GM18519 (cell line): ENCODE measurements at regions not wholly inside any gene's neighbourhood (a gene's known extent, or its start where the extent isn't known, plus 50 kb on each side); places are given as distances from the start of the nearest gene placed in this dataset.

Experiments used
- ATAC-seq: cut with Tn5 transposase; IDR thresholded peaks from one replicate; pipeline ENCODE4 v1.9.1; 2021; ENCODE audit warnings: mild to moderate bottlenecking, moderate library complexity; ENCODE audit not compliant: unreplicated experiment, low FRiP score

DNA sequence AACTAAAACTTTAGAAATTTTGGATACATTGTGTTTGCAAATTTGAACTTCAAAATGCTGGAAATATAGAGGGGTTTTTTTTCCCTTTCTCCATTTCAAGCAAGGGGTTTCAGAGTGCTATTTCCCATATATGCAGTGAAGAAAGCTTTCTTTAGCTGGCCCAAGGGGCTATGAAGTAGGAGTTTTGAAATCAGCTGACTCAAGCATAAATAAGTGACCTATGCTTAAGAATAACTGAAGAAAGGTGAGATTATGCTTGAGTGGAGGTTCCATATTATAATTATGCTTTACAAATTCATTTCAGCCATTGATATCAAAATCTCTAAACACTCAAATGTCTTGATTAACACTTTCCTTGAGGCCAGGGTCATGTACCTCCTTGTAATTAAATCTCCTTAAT is 51.0 kb upstream of the RBBP8 start:
- no peak for ATAC-seq

DNA sequence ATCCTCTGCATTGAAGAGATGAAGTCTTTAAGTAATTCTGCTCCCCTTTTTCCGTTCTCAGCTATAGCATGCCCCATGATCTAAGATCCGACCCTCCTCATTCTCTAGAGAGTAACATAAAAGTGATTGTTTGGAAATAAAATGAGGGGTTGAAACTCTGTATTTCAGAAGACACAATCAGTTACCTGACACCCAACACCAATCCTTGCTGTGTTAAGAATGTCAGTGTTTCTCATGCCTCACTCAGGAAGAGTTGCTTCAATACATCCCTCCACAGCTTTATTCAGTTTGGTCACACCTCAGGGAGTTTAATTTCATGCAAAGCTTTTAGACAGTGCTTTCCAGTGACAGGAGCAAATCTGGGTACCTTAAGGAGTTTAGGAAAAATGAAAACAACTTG is 49.9 kb upstream of the RBBP8 start:
- no peak for ATAC-seq
